Keratinocyte (primary cell): ENCODE measurements at regions not wholly inside any gene's neighbourhood (a gene's known extent, or its start where the extent isn't known, plus 50 kb on each side); places are given as distances from the start of the nearest gene placed in this dataset.

Experiments
- EZH2 ChIP-seq: IDR thresholded peaks from one replicate; pipeline ENCODE4 v1.6.1; 2012; ENCODE audit warnings: inconsistent platforms, mild to moderate bottlenecking, low read length, moderate library complexity
- TF ChIP-seq, protein P1 (sequence below), 3 experiments: IDR thresholded peaks in 1 of 3; conservative IDR thresholded peaks in 1 of 3; optimal IDR thresholded peaks in 1 of 3; 2 replicates in 2 of 3; 3 replicates in 1 of 3; pipeline versions ENCODE3 to v1.5.1; 2011; ENCODE audit warnings: low read length in 3 of 3, mild to moderate bottlenecking in 3 of 3, moderate library complexity in 2 of 3, control low read depth in 1 of 3, inconsistent platforms in 1 of 3; ENCODE audit not compliant: insufficient read depth in 2 of 3; ENCODE audit errors: extremely low read depth in 1 of 3

DNA sequence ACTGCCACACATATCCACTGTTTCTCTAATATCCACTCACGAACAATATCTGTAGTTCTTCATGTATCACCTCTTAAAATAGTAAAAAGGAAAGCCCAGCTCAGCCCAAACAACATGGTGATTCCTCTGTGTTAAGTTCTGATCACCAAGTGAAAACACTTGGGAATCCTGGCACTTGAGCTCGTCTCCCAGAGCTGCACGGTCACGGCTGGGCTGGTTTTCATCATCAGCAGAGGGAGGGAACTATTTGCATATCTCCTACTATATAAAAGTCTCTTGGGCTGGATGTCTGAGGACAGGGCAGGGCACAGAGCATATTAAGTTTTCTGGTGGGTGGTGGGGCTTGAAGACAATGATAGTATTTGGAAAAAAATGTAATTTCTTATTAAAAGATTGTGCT is 870.6 kb downstream of the TMEM121 start:
- TF ChIP-seq, protein P1, sequence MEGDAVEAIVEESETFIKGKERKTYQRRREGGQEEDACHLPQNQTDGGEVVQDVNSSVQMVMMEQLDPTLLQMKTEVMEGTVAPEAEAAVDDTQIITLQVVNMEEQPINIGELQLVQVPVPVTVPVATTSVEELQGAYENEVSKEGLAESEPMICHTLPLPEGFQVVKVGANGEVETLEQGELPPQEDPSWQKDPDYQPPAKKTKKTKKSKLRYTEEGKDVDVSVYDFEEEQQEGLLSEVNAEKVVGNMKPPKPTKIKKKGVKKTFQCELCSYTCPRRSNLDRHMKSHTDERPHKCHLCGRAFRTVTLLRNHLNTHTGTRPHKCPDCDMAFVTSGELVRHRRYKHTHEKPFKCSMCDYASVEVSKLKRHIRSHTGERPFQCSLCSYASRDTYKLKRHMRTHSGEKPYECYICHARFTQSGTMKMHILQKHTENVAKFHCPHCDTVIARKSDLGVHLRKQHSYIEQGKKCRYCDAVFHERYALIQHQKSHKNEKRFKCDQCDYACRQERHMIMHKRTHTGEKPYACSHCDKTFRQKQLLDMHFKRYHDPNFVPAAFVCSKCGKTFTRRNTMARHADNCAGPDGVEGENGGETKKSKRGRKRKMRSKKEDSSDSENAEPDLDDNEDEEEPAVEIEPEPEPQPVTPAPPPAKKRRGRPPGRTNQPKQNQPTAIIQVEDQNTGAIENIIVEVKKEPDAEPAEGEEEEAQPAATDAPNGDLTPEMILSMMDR (optimal IDR thresholded peaks at IDR 0.05 in 1 of 3, IDR thresholded peaks at IDR 0.05 in 1 of 3, conservative IDR thresholded peaks at IDR 0.05 in 1 of 3; ENCODE audit: extremely low read depth in 1 of 3, insufficient read depth in 2 of 3, low read length in 3 of 3), result no peak
- no peak for TF ChIP-seq EZH2
